ENCODE measurements at regions not wholly inside any gene's neighbourhood (a gene's known extent, or its start where the extent isn't known, plus 50 kb on each side); places are given as distances from the start of the nearest gene placed in this dataset.

DNA sequence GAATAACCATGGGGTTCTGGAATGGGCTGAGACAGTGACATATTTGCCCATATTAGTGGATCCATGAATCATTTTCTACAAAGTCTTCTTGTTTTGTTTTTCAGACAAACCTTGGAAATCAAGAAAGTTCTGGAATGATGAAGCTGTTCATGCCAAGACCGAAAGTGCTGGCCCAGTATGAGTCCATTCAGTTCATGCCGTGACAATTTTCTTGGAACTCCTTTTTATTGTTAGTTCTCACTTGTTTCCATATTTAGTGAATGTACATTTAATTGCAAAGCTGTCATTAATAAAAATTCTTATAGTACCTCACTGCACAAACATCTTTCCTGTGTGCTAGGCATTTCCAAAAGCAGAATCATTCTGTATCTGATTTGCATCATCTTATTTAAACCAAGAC lies 100.6 kb upstream of the KCNJ15 start (continued):
- TF ChIP-seq YY1 (IDR thresholded peaks at IDR 0.05) (no peak), RXRA (IDR thresholded peaks at IDR 0.05) (no peak), EGR1 (IDR thresholded peaks at IDR 0.05; ENCODE audit: low read depth in 2 of 2) (no peak), FOXA1 (IDR thresholded peaks at IDR 0.05) (no peak)

DNA sequence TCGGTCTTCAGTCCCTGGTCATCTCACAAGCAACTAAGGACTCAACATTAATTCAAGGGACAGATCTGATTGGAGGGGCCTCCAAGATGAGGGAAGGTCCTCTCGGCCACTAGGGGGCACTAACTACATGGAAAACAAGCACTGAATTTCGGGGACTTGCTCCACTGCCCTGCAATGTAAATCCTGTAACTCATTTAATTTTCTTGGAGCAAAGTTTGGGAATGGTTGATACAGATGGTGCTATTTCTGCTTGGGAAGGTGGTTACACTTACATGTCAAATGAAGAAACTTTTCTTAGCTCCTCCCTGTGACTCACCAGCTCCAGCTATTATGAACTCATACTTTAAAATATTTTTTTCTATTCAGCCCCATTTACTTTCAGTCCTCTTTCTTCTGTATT lies 97.4 kb upstream of the KCNJ15 start:
- Histone ChIP-seq H3K4me3 (ENCODE audit: low read depth in 1 of 3, low read length in 3 of 3) (no peak overlapping the region), H3K36me3 (ENCODE audit: control insufficient read depth in 4 of 4, insufficient read depth in 3 of 4, low read depth in 1 of 4, low read length in 3 of 4) (no peaks in the 10 kb centered on the region), H3K27ac (ENCODE audit: low read depth in 1 of 2, low read length in 2 of 2) (no peak overlapping the region), H3K27me3 (ENCODE audit: control insufficient read depth in 4 of 4, insufficient read depth in 4 of 4, low read length in 3 of 4) (no peaks in the 10 kb centered on the region), H3K4me1 (ENCODE audit: control insufficient read depth in 4 of 4, insufficient read depth in 4 of 4, low read length in 3 of 4) (no peaks in the 10 kb centered on the region), H3K9me3 (ENCODE audit: control insufficient read depth in 4 of 4, low read length in 3 of 4) (no peaks in the 10 kb centered on the region), H3K9ac (ENCODE audit: low read depth in 1 of 2, low read length in 2 of 2) (no peak overlapping the region)
- DNase-seq (ENCODE audit: low spot score), result peak; percentile 59
- WGBS, result 8% methylated on average over 3 of the region's 3 CpGs
- TF ChIP-seq SP1 (IDR thresholded peaks at IDR 0.05) (no peak), RAD21 (IDR thresholded peaks at IDR 0.05) (peak; percentile 93 to 95), FOXA2 (IDR thresholded peaks at IDR 0.05) (no peak)
- TF ChIP-seq, protein P1, sequence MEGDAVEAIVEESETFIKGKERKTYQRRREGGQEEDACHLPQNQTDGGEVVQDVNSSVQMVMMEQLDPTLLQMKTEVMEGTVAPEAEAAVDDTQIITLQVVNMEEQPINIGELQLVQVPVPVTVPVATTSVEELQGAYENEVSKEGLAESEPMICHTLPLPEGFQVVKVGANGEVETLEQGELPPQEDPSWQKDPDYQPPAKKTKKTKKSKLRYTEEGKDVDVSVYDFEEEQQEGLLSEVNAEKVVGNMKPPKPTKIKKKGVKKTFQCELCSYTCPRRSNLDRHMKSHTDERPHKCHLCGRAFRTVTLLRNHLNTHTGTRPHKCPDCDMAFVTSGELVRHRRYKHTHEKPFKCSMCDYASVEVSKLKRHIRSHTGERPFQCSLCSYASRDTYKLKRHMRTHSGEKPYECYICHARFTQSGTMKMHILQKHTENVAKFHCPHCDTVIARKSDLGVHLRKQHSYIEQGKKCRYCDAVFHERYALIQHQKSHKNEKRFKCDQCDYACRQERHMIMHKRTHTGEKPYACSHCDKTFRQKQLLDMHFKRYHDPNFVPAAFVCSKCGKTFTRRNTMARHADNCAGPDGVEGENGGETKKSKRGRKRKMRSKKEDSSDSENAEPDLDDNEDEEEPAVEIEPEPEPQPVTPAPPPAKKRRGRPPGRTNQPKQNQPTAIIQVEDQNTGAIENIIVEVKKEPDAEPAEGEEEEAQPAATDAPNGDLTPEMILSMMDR (IDR thresholded peaks at IDR 0.05; ENCODE audit: low read depth, low read length, missing input control), result peak; percentile 88

DNA sequence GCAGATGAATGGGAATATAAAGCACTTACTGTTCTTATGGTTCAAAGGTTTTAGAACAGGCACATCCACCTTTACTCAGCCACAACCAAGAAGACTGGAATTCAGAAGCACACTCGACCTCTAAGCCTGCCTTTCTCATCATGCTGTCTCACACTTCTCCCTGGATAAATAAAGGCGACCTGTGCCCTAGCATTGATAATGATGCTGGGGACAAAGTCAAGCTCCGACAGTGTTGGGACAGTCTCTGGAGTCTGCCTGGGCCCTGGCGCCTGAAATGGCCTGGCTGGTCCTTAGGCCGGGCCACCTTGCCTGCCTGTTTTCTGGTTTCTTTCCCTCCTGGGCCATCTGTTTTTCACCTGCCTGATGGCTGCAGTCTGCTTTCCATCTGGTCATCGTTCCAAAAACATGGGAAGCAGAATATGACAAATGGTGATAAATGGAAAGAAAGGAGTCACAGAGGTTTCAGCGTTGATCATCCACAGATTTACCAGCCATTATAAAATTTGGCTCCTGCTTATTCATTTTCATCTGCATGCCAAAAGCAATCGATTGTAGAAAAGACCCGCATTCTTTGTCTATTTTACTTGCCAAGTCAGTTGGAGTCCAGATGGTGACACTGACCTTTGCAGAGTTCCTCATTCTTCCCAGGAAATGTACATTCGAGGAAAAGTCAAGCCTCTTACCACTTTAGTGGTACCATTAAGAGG lies 91.2 kb upstream of the KCNJ15 start:
- TF ChIP-seq, protein P2, sequence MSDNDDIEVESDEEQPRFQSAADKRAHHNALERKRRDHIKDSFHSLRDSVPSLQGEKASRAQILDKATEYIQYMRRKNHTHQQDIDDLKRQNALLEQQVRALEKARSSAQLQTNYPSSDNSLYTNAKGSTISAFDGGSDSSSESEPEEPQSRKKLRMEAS (IDR thresholded peaks at IDR 0.05), result no peak
- no peak for TF ChIP-seq SP1 (IDR thresholded peaks at IDR 0.05)
- peak; percentile 21 for TF ChIP-seq NR2F2 (IDR thresholded peaks at IDR 0.05)
- Histone ChIP-seq H3K36me3 (ENCODE audit: control insufficient read depth in 4 of 4, insufficient read depth in 3 of 4, low read depth in 1 of 4, low read length in 3 of 4) (no peaks in the 10 kb centered on the region), H3K4me3 (ENCODE audit: low read depth in 1 of 3, low read length in 3 of 3) (no peak overlapping the region), H3K27ac (ENCODE audit: low read depth in 1 of 2, low read length in 2 of 2) (no peak overlapping the region), H3K9me3 (ENCODE audit: control insufficient read depth in 4 of 4, low read length in 3 of 4) (no peaks in the 10 kb centered on the region), H3K27me3 (ENCODE audit: control insufficient read depth in 4 of 4, insufficient read depth in 4 of 4, low read length in 3 of 4) (no peaks in the 10 kb centered on the region), H3K4me1 (ENCODE audit: control insufficient read depth in 4 of 4, insufficient read depth in 4 of 4, low read length in 3 of 4) (no peaks in the 10 kb centered on the region), H3K9ac (ENCODE audit: low read depth in 1 of 2, low read length in 2 of 2) (no peak overlapping the region)
- no peak for DNase-seq (ENCODE audit: low spot score)
- WGBS, result 61% methylated on average over 10 of the region's 10 CpGs

DNA sequence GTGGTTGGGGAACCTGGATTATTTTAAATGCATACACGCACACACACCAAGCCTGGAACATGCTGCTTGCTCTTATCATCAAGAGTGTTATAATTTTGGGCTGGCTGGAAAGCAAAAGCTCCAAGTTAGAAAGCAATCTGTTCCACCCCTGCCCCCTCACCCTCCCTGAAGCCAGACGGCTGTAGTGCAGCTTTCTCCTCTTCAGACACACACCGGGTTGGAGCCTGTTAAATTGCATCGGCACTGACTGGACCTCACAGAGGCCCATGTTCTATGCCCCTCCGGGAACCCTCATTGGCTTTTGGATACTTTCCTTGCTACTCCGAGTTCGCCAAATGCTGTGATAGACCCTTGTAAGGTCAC lies 90.6 kb upstream of the KCNJ15 start:
- no peak overlapping the region for H3K4me3 ChIP-seq (ENCODE audit: low read depth in 1 of 3, low read length in 3 of 3)
- H3K27ac ChIP-seq (ENCODE audit: low read depth in 1 of 2, low read length in 2 of 2), result no peak overlapping the region
- H3K4me1 ChIP-seq (ENCODE audit: control insufficient read depth in 4 of 4, insufficient read depth in 4 of 4, low read length in 3 of 4), result peaks cover 0 to 1% (median under 1%) of the 10 kb centered on the region in 4 donors
- H3K27me3 ChIP-seq (ENCODE audit: control insufficient read depth in 4 of 4, insufficient read depth in 4 of 4, low read length in 3 of 4), result no peaks in the 10 kb centered on the region
- no peak for DNase-seq (ENCODE audit: low spot score)
- no peak overlapping the region for H3K9ac ChIP-seq (ENCODE audit: low read depth in 1 of 2, low read length in 2 of 2)
- TF ChIP-seq, protein P3, sequence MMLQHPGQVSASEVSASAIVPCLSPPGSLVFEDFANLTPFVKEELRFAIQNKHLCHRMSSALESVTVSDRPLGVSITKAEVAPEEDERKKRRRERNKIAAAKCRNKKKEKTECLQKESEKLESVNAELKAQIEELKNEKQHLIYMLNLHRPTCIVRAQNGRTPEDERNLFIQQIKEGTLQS (IDR thresholded peaks at IDR 0.05), result no peak
- no peak for TF ChIP-seq GABPA (IDR thresholded peaks at IDR 0.05 in 1 of 2, conservative IDR thresholded peaks at IDR 0.05 in 1 of 2)
- no peak for TF ChIP-seq RAD21 (IDR thresholded peaks at IDR 0.05)
- no peak for TF ChIP-seq FOXA2 (IDR thresholded peaks at IDR 0.05)
- TF ChIP-seq, protein P4, sequence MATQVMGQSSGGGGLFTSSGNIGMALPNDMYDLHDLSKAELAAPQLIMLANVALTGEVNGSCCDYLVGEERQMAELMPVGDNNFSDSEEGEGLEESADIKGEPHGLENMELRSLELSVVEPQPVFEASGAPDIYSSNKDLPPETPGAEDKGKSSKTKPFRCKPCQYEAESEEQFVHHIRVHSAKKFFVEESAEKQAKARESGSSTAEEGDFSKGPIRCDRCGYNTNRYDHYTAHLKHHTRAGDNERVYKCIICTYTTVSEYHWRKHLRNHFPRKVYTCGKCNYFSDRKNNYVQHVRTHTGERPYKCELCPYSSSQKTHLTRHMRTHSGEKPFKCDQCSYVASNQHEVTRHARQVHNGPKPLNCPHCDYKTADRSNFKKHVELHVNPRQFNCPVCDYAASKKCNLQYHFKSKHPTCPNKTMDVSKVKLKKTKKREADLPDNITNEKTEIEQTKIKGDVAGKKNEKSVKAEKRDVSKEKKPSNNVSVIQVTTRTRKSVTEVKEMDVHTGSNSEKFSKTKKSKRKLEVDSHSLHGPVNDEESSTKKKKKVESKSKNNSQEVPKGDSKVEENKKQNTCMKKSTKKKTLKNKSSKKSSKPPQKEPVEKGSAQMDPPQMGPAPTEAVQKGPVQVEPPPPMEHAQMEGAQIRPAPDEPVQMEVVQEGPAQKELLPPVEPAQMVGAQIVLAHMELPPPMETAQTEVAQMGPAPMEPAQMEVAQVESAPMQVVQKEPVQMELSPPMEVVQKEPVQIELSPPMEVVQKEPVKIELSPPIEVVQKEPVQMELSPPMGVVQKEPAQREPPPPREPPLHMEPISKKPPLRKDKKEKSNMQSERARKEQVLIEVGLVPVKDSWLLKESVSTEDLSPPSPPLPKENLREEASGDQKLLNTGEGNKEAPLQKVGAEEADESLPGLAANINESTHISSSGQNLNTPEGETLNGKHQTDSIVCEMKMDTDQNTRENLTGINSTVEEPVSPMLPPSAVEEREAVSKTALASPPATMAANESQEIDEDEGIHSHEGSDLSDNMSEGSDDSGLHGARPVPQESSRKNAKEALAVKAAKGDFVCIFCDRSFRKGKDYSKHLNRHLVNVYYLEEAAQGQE (IDR thresholded peaks at IDR 0.05), result no peak
- 66% methylated on average over 7 of the region's 7 CpGs for WGBS
- H3K36me3 ChIP-seq (ENCODE audit: control insufficient read depth in 4 of 4, insufficient read depth in 3 of 4, low read depth in 1 of 4, low read length in 3 of 4), result no peaks in the 10 kb centered on the region
- no peaks in the 10 kb centered on the region for H3K9me3 ChIP-seq (ENCODE audit: control insufficient read depth in 4 of 4, low read length in 3 of 4)
